ENCODE measurements at regions not wholly inside any gene's neighbourhood (a gene's known extent, or its start where the extent isn't known, plus 50 kb on each side); places are given as distances from the start of the nearest gene placed in this dataset.

- Histone ChIP-seq H3K4me1 (no peaks in the 10 kb centered on the region), H3K9me3 (no peaks in the 10 kb centered on the region), H3K27me3 (no peaks in the 10 kb centered on the region), H3K27ac (no peak overlapping the region), H3K4me3 (no peak overlapping the region), H3K36me3 (no peaks in the 10 kb centered on the region)
- TF ChIP-seq EP300 (IDR thresholded peaks at IDR 0.05) (no peak), POLR2A (IDR thresholded peaks at IDR 0.05) (no peak), CTCF (IDR thresholded peaks at IDR 0.05) (no peak)
- 67 to 72% methylated on average over 2 of the region's 2 CpGs for WGBS, 2 donors
- no peak for DNase-seq (ENCODE audit: low spot score in 2 of 2)
Observed at GRCh38 chr6:104013312-104013971, 846.3 kb downstream of the HACE1 start.

- no peak for DNase-seq (ENCODE audit: low spot score in 2 of 2)
- Histone ChIP-seq H3K27ac (no peak overlapping the region), H3K4me1 (no peaks in the 10 kb centered on the region), H3K4me3 (no peak overlapping the region), H3K36me3 (no peaks in the 10 kb centered on the region), H3K27me3 (no peaks in the 10 kb centered on the region), H3K9me3 (no peaks in the 10 kb centered on the region)
- no peak for TF ChIP-seq CTCF (IDR thresholded peaks at IDR 0.05)
- TF ChIP-seq EP300 (IDR thresholded peaks at IDR 0.05), result no peak
- no peak for TF ChIP-seq POLR2A (IDR thresholded peaks at IDR 0.05)
Observed at GRCh38 chr6:104010897-104011296, 848.8 kb downstream of the HACE1 start.

GRCh38 chr6:104003803-104004516 is 855.8 kb downstream of the HACE1 start:
- Histone ChIP-seq H3K36me3 (no peaks in the 10 kb centered on the region), H3K27me3 (no peaks in the 10 kb centered on the region), H3K9me3 (no peaks in the 10 kb centered on the region), H3K4me1 (no peaks in the 10 kb centered on the region), H3K27ac (no peak overlapping the region), H3K4me3 (no peak overlapping the region)
- 94% methylated on average over 3 of the region's 3 CpGs for WGBS, 2 donors
- no peak for TF ChIP-seq EP300 (IDR thresholded peaks at IDR 0.05)
- TF ChIP-seq CTCF (IDR thresholded peaks at IDR 0.05), result no peak
- TF ChIP-seq POLR2A (IDR thresholded peaks at IDR 0.05), result no peak
- no peak for DNase-seq (ENCODE audit: low spot score in 2 of 2)

GRCh38 chr6:103995571-103995970 is 864.1 kb downstream of the HACE1 start:
- WGBS, 2 donors, result 94 to 95% methylated on average over 1 of the region's 1 CpG
- DNase-seq (ENCODE audit: low spot score in 2 of 2), result no peak
- no peaks in the 10 kb centered on the region for H3K4me1 ChIP-seq
- TF ChIP-seq CTCF (IDR thresholded peaks at IDR 0.05), result no peak
- no peak for TF ChIP-seq POLR2A (IDR thresholded peaks at IDR 0.05)
- no peak for TF ChIP-seq EP300 (IDR thresholded peaks at IDR 0.05)
- H3K27ac ChIP-seq, result no peak overlapping the region
- H3K4me3 ChIP-seq, result no peak overlapping the region
- H3K9me3 ChIP-seq, result no peaks in the 10 kb centered on the region
- no peaks in the 10 kb centered on the region for H3K27me3 ChIP-seq
- H3K36me3 ChIP-seq, result no peaks in the 10 kb centered on the region

- WGBS, 2 donors, result 88 to 94% methylated on average over 6 of the region's 6 CpGs
- Histone ChIP-seq H3K4me3 (no peak overlapping the region), H3K27me3 (no peaks in the 10 kb centered on the region), H3K9me3 (no peaks in the 10 kb centered on the region), H3K27ac (no peak overlapping the region), H3K4me1 (no peaks in the 10 kb centered on the region), H3K36me3 (no peaks in the 10 kb centered on the region)
- TF ChIP-seq POLR2A (IDR thresholded peaks at IDR 0.05), result no peak
- TF ChIP-seq EP300 (IDR thresholded peaks at IDR 0.05), result no peak
- no peak for TF ChIP-seq CTCF (IDR thresholded peaks at IDR 0.05)
- DNase-seq (ENCODE audit: low spot score in 2 of 2), result no peak
Observed at GRCh38 chr6:103983860-103984259, 875.9 kb downstream of the HACE1 start.

Measured in tibial nerve (tissue), 4 donors.